GM12872 (cell line): ENCODE measurements at regions not wholly inside any gene's neighbourhood (a gene's known extent, or its start where the extent isn't known, plus 50 kb on each side); places are given as distances from the start of the nearest gene placed in this dataset.

Experiments used
- TF ChIP-seq, protein P1 (sequence below): IDR thresholded peaks from 3 replicates; pipeline ENCODE4 v1.5.1; 2011; ENCODE audit warnings: low read depth, mild to moderate bottlenecking, low read length, moderate library complexity; ENCODE audit not compliant: insufficient read depth

DNA sequence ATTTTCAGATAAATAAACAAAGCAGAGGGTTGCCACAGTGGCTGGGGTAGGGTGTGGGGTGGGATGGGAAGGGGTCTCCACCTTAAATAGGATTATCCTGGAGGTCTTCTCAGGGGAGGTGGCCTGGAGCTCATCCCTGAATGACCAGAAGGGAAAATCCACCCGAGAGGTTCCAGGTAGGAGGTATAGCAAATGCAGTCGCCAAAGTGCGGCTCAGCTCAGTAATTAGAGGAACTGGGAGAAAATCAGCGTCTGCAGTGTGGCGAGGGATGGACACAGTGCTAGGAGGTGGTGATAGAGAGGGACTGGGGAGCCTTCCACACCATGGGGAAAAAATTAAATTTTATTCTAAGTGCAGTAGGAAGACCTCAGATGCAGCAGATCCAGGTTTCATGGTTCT, 584.5 kb downstream of the MATN1 start:
- TF ChIP-seq, protein P1, sequence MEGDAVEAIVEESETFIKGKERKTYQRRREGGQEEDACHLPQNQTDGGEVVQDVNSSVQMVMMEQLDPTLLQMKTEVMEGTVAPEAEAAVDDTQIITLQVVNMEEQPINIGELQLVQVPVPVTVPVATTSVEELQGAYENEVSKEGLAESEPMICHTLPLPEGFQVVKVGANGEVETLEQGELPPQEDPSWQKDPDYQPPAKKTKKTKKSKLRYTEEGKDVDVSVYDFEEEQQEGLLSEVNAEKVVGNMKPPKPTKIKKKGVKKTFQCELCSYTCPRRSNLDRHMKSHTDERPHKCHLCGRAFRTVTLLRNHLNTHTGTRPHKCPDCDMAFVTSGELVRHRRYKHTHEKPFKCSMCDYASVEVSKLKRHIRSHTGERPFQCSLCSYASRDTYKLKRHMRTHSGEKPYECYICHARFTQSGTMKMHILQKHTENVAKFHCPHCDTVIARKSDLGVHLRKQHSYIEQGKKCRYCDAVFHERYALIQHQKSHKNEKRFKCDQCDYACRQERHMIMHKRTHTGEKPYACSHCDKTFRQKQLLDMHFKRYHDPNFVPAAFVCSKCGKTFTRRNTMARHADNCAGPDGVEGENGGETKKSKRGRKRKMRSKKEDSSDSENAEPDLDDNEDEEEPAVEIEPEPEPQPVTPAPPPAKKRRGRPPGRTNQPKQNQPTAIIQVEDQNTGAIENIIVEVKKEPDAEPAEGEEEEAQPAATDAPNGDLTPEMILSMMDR = no peak

GRCh38 chr1:30137001-30137400, 586.4 kb downstream of the MATN1 start:
- TF ChIP-seq, protein P1 = no peak

DNA sequence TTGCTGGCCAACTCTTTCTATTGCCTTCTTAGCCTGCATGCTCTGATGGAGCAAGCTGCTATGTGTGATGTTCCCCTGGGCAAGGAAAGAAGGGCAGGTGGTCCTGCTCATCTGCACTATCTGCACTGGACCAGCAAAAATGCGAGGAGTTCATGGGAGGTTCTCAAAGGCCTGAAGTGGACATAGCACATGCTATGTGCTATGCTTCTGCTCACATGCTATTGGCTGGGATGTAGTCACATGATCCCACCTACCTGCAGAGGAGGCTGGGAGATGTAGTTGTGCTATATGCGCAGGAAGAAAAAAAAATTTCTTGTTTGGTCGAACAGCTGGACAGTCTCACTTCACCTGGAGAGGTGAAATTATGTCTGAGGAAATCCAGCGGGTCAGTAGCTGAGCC, 587.7 kb downstream of the MATN1 start:
- TF ChIP-seq, protein P1 = no peak

GRCh38 chr1:30134466-30135217, 588.7 kb downstream of the MATN1 start:
- TF ChIP-seq, protein P1 = no peak

DNA sequence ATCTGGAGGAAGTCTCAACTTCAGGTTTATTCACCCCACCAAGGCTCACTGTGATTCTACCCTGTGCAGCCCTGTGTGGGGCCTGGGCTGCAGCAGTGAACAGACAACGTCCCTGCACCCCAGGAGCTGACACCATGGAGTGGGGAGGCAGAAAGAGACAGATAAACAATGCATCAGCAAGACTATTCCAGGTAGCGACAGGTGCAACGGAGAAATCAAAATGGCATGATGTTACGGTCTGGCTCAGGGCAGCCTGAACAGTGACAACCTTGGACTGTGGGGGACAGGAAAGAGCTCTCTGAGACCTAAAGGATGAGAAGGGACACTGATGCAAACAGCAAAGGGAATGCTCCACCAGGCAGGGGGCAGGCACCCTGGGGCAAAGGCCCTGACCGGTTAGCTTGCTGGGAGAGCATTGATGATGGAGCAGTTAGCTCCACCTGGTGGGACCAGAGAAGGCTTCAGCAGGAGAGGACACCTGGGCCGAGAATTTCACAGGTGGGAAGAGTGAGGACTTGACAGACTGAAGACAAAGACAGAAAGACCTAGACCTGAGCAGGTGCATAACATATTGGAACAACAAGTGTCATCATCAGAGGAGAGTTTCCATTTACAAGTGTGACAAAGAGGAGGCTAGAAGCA, 589.9 kb downstream of the MATN1 start:
- TF ChIP-seq, protein P1 = no peak

DNA sequence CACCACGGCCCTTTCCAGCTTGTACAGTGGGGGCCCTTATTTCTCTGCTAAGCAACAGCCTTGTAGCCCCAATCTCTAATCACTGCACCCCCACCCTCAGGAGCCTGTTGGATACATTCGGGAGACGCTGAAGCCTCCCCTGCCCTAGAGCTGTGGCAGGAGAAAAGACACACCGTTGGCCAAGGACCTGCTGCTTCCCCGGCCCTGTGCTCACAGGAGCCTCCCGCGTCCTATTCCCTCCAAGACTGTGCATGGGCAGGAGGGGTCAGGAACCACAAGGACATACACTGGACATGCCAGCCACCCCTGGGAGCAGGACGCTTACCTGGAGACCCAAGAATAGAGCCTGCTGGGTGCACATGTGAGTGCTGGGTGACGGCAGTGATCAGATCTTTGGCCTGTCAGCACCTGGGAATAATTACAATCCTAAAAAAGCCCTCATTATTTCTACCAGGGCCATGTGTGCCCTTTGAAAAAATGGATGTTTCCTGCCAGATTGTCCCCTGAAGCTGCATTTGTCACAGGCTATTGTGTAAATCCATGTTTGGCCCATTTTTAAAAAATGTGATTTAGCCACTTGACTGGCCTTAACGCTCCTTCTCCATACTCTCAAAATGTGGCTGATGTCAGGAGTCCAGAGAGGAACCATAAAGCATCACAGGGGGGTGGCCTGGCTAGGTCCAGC, 590.6 kb downstream of the MATN1 start:
- TF ChIP-seq, protein P1 = no peak

- TF ChIP-seq, protein P1 = no peak
These were observed 593.3 kb downstream of the MATN1 start for GRCh38 chr1:30130099-30130498.
